K562 (cell line): ENCODE measurements at regions not wholly inside any gene's neighbourhood (a gene's known extent, or its start where the extent isn't known, plus 50 kb on each side); places are given as distances from the start of the nearest gene placed in this dataset.

Experiments used
- E2F1 ChIP-seq: sonication (generic); formaldehyde crosslinking; IDR thresholded peaks from 2 replicates; pipeline ENCODE4 v1.8.1; 2023; ENCODE audit warnings: mild to moderate bottlenecking, missing genetic modification reagents, moderate library complexity
- MAFK ChIP-seq: IDR thresholded peaks from 2 replicates; pipeline ENCODE4 v1.6.1; 2011; ENCODE audit warnings: low read length, improper control_type of control experiment
- MTA1 ChIP-seq: fragments of 450-650 bp; IDR thresholded peaks from 2 replicates; pipeline ENCODE4 v1.6.1; 2017; ENCODE audit warnings: borderline replicate concordance
- NCOA4 ChIP-seq: fragments of 450-650 bp; IDR thresholded peaks from 2 replicates; pipeline ENCODE4 v1.6.1; 2018; ENCODE audit warnings: mild to moderate bottlenecking; ENCODE audit not compliant: partially characterized antibody
- NFATC3 ChIP-seq: fragments of 450-650 bp; IDR thresholded peaks from 2 replicates; pipeline ENCODE4 v1.6.1; 2017; ENCODE audit warnings: mild to moderate bottlenecking
- SNRNP70 ChIP-seq: fragments of 200-400 bp; formaldehyde crosslinking; optimal IDR thresholded peaks from 2 replicates; pipeline ENCODE3; 2017; ENCODE audit warnings: low read depth, low read length
- TAF15 ChIP-seq: fragments of 200-400 bp; formaldehyde crosslinking; IDR thresholded peaks from 2 replicates; pipeline ENCODE4 v1.6.1; 2017; ENCODE audit warnings: mild to moderate bottlenecking, low read depth, low read length, moderate library complexity
- TEAD4 ChIP-seq, 2 experiments: sonication (generic) in 1 of 2; formaldehyde crosslinking in 1 of 2; IDR thresholded peaks; 2 replicates each; pipeline versions ENCODE4 v1.6.1 to v1.8.0; 2012 to 2022; ENCODE audit warnings: borderline replicate concordance in 1 of 2, inconsistent platforms in 1 of 2, low read length in 1 of 2, mild to moderate bottlenecking in 1 of 2, missing genetic modification reagents in 1 of 2
- TRIM28 ChIP-seq: fragments of 450-650 bp; IDR thresholded peaks from 2 replicates; pipeline ENCODE4 v1.6.1; 2017
- ZFP30 ChIP-seq: fragments of 250-450 bp; sonication (Bioruptor Pico); IDR thresholded peaks from 2 replicates; pipeline ENCODE4 v1.8.0; 2022; ENCODE audit warnings: moderate library complexity, mild to moderate bottlenecking, inconsistent platforms, borderline replicate concordance
- ZNF707 ChIP-seq: fragments of 250-450 bp; sonication (Bioruptor Pico); conservative IDR thresholded peaks from 2 replicates; pipeline ENCODE4 v1.8.0; 2022; ENCODE audit warnings: inconsistent platforms, mild to moderate bottlenecking, moderate library complexity
- TF ChIP-seq, protein P1 (sequence below), 3 experiments: IDR thresholded peaks in 2 of 3; conservative IDR thresholded peaks in 1 of 3; 2 replicates each; pipeline ENCODE4 v1.5.1; 2011 to 2012; ENCODE audit warnings: low read length in 3 of 3, mild to moderate bottlenecking in 3 of 3, control low read depth in 2 of 3, improper control_type of control experiment in 1 of 3, inconsistent platforms in 1 of 3, low read depth in 1 of 3, mixed read lengths in 1 of 3, moderate library complexity in 1 of 3; ENCODE audit not compliant: insufficient read depth in 2 of 3

GRCh38 chr12:68446384-68446783 lies 114.2 kb upstream of the MDM1 start:
- no peak for TF ChIP-seq SNRNP70
- no peak for TF ChIP-seq ZFP30 (CRISPR knock-in tag)
- TF ChIP-seq, protein P1, sequence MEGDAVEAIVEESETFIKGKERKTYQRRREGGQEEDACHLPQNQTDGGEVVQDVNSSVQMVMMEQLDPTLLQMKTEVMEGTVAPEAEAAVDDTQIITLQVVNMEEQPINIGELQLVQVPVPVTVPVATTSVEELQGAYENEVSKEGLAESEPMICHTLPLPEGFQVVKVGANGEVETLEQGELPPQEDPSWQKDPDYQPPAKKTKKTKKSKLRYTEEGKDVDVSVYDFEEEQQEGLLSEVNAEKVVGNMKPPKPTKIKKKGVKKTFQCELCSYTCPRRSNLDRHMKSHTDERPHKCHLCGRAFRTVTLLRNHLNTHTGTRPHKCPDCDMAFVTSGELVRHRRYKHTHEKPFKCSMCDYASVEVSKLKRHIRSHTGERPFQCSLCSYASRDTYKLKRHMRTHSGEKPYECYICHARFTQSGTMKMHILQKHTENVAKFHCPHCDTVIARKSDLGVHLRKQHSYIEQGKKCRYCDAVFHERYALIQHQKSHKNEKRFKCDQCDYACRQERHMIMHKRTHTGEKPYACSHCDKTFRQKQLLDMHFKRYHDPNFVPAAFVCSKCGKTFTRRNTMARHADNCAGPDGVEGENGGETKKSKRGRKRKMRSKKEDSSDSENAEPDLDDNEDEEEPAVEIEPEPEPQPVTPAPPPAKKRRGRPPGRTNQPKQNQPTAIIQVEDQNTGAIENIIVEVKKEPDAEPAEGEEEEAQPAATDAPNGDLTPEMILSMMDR (IDR thresholded peaks at IDR 0.05 in 2 of 3, conservative IDR thresholded peaks at IDR 0.05 in 1 of 3; ENCODE audit: insufficient read depth in 2 of 3, low read depth in 1 of 3, low read length in 3 of 3), result no peak
- TF ChIP-seq NCOA4, result no peak
- no peak for TF ChIP-seq MTA1
- TF ChIP-seq NFATC3, result no peak
- no peak for TF ChIP-seq E2F1 (CRISPR knock-in tag)
- no peak for TF ChIP-seq TAF15
- no peak for TF ChIP-seq TEAD4 (IDR thresholded peaks at IDR 0.05; ENCODE audit: low read length)
- TF ChIP-seq TEAD4 (CRISPR knock-in tag; IDR thresholded peaks at IDR 0.05; ENCODE audit: borderline replicate concordance), result no peak
- TF ChIP-seq ZNF707, result no peak
- no peak for TF ChIP-seq MAFK
- no peak for TF ChIP-seq TRIM28
